Kidney (tissue), 13 donors: ENCODE measurements at regions not wholly inside any gene's neighbourhood (a gene's known extent, or its start where the extent isn't known, plus 50 kb on each side); places are given as distances from the start of the nearest gene placed in this dataset.
"Not testable (repeated sequence)": the region's sequence is repeated elsewhere in the genome, so short reads cannot be mapped to it uniquely, and the experiment has no call there.

Source experiments
- DNase-seq, 5 donors: peaks; one replicate each; pipeline ENCODE4 v3.0.0-alpha.2; 2013 to 2020
- FAIRE-seq: peaks from 2 replicates; lab custom pipeline; 2012; peaks lifted over from hg19 to GRCh38; lab: Jason Lieb, UNC
- H3K27ac ChIP-seq, 2 donors: one replicate each; pipeline ENCODE4 v1.7.0; 2013; ENCODE audit warnings: low read depth in 2 of 2, low read length in 2 of 2, inconsistent platforms in 1 of 2
- H3K27me3 ChIP-seq: one replicate; pipeline ENCODE4 v1.7.1; 2013; ENCODE audit warnings: low read length, inconsistent platforms; ENCODE audit not compliant: control insufficient read depth, insufficient read depth
- H3K36me3 ChIP-seq, 3 donors: one replicate each; pipeline versions ENCODE4 v1.7.0 to v1.7.1; 2013; ENCODE audit warnings: low read length in 3 of 3, control low read depth in 1 of 3, inconsistent platforms in 1 of 3; ENCODE audit not compliant: insufficient read depth in 3 of 3, control insufficient read depth in 2 of 3
- H3K4me1 ChIP-seq, 3 donors: one replicate each; pipeline versions ENCODE4 v1.7.0 to v1.7.1; 2013; ENCODE audit warnings: low read length in 3 of 3, inconsistent platforms in 1 of 3, low read depth in 1 of 3; ENCODE audit not compliant: control insufficient read depth in 2 of 3, insufficient read depth in 2 of 3
- H3K4me3 ChIP-seq, 3 donors: one replicate each; pipeline versions ENCODE4 v1.7.0 to v1.8.1; 2013; ENCODE audit warnings: low read length in 3 of 3, control low read depth in 1 of 3, inconsistent platforms in 1 of 3
- H3K9ac ChIP-seq, 3 donors: one replicate each; pipeline versions ENCODE4 v1.7.0 to v1.7.1; 2013; ENCODE audit warnings: low read length in 3 of 3, control low read depth in 1 of 3, inconsistent platforms in 1 of 3
- H3K9me3 ChIP-seq, 3 donors: one replicate each; pipeline versions ENCODE4 v1.7.0 to v1.7.1; 2013; ENCODE audit warnings: low read length in 3 of 3, control low read depth in 1 of 3, inconsistent platforms in 1 of 3; ENCODE audit not compliant: control insufficient read depth in 2 of 3, insufficient read depth in 1 of 3
- CTCF ChIP-seq: IDR thresholded peaks from 3 replicates; pipeline ENCODE4 v1.5.1; 2012; ENCODE audit warnings: mild to moderate bottlenecking, moderate library complexity, borderline replicate concordance; ENCODE audit not compliant: insufficient read depth; ENCODE audit errors: extremely low read depth
- intact Hi-C: fragments of 100-400 bp; cut with DNase I; formaldehyde crosslinking; loops from one replicate; pipeline ENCODE4 v1.11.1; 2022
- donor health status: control.
- donor health status: control.
- donor health status: control.
- donor health status: control.
- donor health status: control.
- donor health status: DM: yes; HTN: yes; CAD: no.
- donor health status: Normal renal cell carcinoma (clear cell type).

GRCh38 chr2:7639476-7639875, 722.3 kb downstream of the RNF144A start:
- no peak for TF ChIP-seq CTCF
- Histone ChIP-seq H3K4me3 (no peak overlapping the region), H3K27ac (no peak overlapping the region), H3K4me1 (no peaks in the 10 kb centered on the region), H3K9me3 (peaks cover 0 to 6% (median 0%) of the 10 kb centered on the region in 3 donors), H3K27me3 (no peaks in the 10 kb centered on the region), H3K9ac (no peak overlapping the region), H3K36me3 (no peaks in the 10 kb centered on the region)
- DNase-seq (no peak), FAIRE-seq (no peak)
- intact Hi-C loops: no loop called here

GRCh38 chr2:7641272-7641671, 724.1 kb downstream of the RNF144A start:
- H3K4me3 ChIP-seq, H3K27me3 ChIP-seq, FAIRE-seq, H3K27ac ChIP-seq, H3K4me1 ChIP-seq, DNase-seq, H3K36me3 ChIP-seq, intact Hi-C loops, H3K9ac ChIP-seq, H3K9me3 ChIP-seq: not testable (repeated sequence)

DNA sequence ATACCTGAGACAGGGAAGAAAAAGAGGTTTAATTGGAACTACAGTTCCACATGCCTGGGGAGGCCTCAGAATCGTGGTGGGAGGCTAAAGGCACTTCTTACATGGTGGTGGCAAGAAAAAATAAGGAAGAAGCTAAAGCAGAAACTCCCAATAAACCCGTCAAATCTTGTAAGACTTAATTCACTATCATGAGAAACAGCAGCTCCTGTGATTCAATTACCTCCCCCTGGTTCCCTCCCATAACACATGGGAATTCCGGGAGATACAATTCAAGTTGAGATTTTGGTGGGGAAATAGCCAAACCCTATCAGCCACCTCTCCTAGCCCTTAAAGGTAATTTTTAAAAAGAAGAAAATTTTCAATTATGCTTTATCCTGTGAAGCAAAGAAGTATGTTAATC, 728.8 kb downstream of the RNF144A start:
- peaks cover 0 to 6% (median 0%) of the 10 kb centered on the region in 3 donors for H3K9me3 ChIP-seq
- FAIRE-seq: no peak
- TF ChIP-seq CTCF: no peak

GRCh38 chr2:7646661-7647060, 729.4 kb downstream of the RNF144A start:
- no peak for FAIRE-seq
- Histone ChIP-seq H3K9me3 (peaks cover 0 to 1% (median 0%) of the 10 kb centered on the region in 3 donors), H3K27me3 (no peaks in the 10 kb centered on the region), H3K36me3 (no peaks in the 10 kb centered on the region), H3K9ac (no peak overlapping the region), H3K27ac (no peak overlapping the region), H3K4me3 (no peak overlapping the region), H3K4me1 (no peaks in the 10 kb centered on the region)
- no peak for TF ChIP-seq CTCF
- intact Hi-C loops: no loop called here
- DNase-seq: no peak

More for the DNA sequence above, 728.8 kb downstream of the RNF144A start:
- no peaks in the 10 kb centered on the region for H3K36me3 ChIP-seq
- DNase-seq: no peak
- intact Hi-C loops: no loop called here
- H3K27me3 ChIP-seq: no peaks in the 10 kb centered on the region
- no peak overlapping the region for H3K9ac ChIP-seq
- no peak overlapping the region for H3K4me3 ChIP-seq
- H3K4me1 ChIP-seq: no peaks in the 10 kb centered on the region
- H3K27ac ChIP-seq: no peak overlapping the region
